GM18505 (cell line): ENCODE measurements at regions not wholly inside any gene's neighbourhood (a gene's known extent, or its start where the extent isn't known, plus 50 kb on each side); places are given as distances from the start of the nearest gene placed in this dataset.

ENCODE experiments used
- ATAC-seq: cut with Tn5 transposase; IDR thresholded peaks from one replicate; pipeline ENCODE4 v1.9.1; 2021; ENCODE audit not compliant: unreplicated experiment
- POLR2A ChIP-seq: IDR thresholded peaks from 4 replicates; pipeline ENCODE4 v1.6.1; 2011; ENCODE audit warnings: borderline replicate concordance; ENCODE audit not compliant: insufficient read depth, insufficient read length; ENCODE audit errors: extremely low read depth

- no peak for ATAC-seq
- TF ChIP-seq POLR2A: no peak
These were observed 476.9 kb upstream of the TBL1XR1 start for GRCh38 chr3:177674186-177674585.

GRCh38 chr3:177676148-177676547, 478.9 kb upstream of the TBL1XR1 start:
- ATAC-seq: no peak
- no peak for TF ChIP-seq POLR2A

GRCh38 chr3:177676947-177677587, 479.8 kb upstream of the TBL1XR1 start:
- no peak for ATAC-seq

GRCh38 chr3:177679568-177680471, 482.5 kb upstream of the TBL1XR1 start:
- ATAC-seq: no peak
- no peak for TF ChIP-seq POLR2A

More at GRCh38 chr3:177676947-177677587, 479.8 kb upstream of the TBL1XR1 start:
- no peak for TF ChIP-seq POLR2A

- ATAC-seq: no peak
- no peak for TF ChIP-seq POLR2A
These were observed 483.2 kb upstream of the TBL1XR1 start for GRCh38 chr3:177680472-177680821.

- TF ChIP-seq POLR2A: no peak
- no peak for ATAC-seq
These were observed 483.9 kb upstream of the TBL1XR1 start for GRCh38 chr3:177681156-177681555.

- ATAC-seq: no peak
These were observed 484.6 kb upstream of the TBL1XR1 start for GRCh38 chr3:177681852-177682251.

GRCh38 chr3:177683586-177683985, 486.3 kb upstream of the TBL1XR1 start:
- TF ChIP-seq POLR2A: no peak
- no peak for ATAC-seq

More at GRCh38 chr3:177681852-177682251, 484.6 kb upstream of the TBL1XR1 start:
- TF ChIP-seq POLR2A: no peak

- TF ChIP-seq POLR2A: no peak
- ATAC-seq: no peak
These were observed 489.4 kb upstream of the TBL1XR1 start for GRCh38 chr3:177686671-177687070.

- no peak for ATAC-seq
- TF ChIP-seq POLR2A: no peak
These were observed 490.0 kb upstream of the TBL1XR1 start for GRCh38 chr3:177687291-177687690.

- no peak for ATAC-seq
- TF ChIP-seq POLR2A: no peak
These were observed 490.9 kb upstream of the TBL1XR1 start for GRCh38 chr3:177688152-177688551.

GRCh38 chr3:177689077-177689476, 491.8 kb upstream of the TBL1XR1 start:
- no peak for ATAC-seq
- TF ChIP-seq POLR2A: no peak

GRCh38 chr3:177689869-177690268, 492.6 kb upstream of the TBL1XR1 start:
- ATAC-seq: no peak
- TF ChIP-seq POLR2A: no peak

- no peak for TF ChIP-seq POLR2A
- no peak for ATAC-seq
These were observed 493.0 kb upstream of the TBL1XR1 start for GRCh38 chr3:177690306-177690705.
